ENCODE measurements at regions not wholly inside any gene's neighbourhood (a gene's known extent, or its start where the extent isn't known, plus 50 kb on each side); places are given as distances from the start of the nearest gene placed in this dataset.

DNA sequence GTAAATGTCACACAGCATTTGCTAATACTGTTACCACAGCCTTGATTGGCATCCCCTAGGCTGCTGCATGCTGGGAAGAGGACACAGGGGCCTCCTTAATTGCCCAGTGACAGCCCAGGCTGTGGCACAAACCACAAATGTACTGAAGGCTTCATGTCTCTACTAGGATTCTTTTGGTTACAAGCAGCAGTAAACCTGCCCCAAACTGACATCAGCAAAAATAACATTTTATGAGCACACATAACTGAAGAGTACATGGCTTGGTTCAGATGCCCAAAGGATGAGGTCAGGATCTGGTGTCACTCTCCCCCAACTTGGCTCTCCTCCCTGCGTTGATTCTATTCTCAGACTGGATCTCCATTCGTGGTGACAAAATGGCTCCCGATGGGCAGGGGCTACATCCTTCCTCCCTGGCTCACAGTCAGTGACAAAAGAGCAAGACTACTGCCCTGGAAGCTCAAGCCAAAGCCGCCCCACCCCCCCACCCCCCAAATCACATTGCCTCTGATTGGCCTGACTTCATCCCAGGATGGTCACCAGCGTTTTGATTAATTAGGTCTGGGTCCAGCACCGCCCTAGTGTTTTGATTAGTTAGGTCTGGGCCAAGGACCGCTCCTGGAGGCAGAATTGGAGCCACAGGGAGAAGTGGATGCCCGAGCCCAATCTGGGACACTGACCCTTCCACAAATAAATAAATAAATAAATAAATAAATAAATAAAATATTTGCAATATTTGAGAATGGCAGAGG is 180.5 kb upstream of the RBPJ start:
- peak; percentile 64 for DNase-seq

DNA sequence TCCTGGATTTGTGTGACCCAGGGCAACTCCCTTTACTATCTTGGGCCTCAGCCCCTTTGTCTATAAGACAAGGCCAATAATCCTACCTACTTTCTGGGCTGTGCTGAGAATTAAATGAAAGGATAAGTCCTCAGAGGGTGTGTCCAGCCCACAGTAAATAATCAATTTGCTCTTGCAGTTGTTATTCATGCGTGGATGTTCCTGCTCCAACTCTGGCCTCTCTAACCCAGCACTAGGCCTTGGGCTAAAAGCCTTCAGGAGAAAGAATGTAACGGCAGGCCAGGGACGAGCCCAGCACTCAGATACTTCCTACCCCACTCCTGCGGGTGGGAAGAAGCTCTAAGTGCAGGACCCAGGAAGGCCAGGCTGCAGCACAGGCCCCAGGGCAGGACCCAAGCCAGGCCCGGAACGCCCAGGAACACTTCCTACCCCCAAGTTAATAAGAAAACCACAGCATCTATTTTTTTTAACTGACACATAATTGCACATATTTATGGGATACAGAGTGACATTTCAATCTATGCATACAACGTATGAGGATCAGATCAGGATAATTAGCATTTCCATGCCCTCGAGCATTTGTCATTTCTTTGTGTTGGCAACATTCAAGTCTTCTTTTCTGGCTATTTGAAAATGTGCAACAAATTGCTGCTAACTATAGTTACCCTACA is 179.6 kb upstream of the RBPJ start:
- no peak for DNase-seq

DNA sequence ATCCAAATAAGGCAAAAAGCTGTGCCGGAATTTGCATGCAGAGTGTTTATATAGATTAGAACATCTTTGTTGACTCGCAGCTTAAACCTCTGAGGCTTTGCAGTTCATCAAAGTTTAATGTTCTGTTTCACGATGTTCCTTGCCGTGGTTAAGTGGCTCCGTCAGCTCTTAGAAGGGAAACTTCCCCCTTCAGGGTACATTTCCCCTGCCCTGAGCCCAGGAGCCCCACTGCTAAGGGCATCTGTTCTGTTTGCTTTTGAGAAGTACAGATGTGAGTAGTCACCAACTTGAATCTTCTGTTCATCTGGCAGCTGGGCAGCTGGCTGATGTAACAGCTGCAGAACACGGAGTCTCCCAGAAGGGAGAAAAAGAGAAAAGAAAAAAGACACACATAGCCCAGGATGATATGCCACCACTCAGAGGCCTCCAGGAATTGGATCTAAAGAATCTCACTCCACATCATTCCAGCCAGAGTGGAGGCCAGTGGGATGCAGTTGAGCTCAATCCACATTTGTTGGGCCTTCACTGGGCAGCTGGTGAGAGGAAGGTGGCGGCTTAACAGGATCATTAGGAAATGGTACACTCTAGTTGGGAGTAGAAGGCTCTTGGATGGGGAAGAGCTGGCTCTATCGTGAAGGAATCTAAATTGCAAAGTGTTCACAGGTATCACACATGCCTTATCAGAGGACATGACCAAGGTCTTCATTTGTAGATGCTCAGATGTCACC is 178.7 kb upstream of the RBPJ start:
- DNase-seq = peak; percentile 72

DNA sequence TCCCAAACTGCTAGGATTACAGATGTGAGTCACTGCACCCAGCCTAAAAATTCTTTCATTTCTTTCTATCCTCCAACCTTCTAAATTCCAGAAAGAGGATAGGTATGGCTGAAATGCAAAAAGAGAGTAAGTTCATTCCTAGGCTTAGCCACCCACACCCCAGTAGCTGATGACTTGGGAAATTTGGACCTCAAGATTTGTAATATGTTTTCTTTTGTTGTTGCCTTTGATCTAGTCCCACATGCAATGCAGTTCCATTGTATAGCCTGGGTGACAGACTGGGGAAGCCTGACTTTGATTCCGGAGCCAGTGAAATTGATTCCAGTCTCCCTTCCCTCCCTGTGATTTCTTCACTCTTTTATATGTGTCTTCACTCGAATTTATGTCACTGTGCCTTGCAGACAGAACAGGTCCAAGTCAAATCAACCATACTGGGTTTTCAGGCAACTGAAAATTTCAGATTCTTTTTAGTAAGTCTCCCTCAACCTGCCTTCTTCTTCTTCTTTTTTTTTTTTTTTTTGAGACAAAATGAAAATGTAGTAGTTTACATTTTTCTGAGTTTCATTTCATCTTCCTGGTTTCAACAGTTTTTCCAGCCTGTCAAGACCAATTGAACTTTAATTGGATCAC is 176.2 kb upstream of the RBPJ start:
- peak; percentile 55 for DNase-seq

DNA sequence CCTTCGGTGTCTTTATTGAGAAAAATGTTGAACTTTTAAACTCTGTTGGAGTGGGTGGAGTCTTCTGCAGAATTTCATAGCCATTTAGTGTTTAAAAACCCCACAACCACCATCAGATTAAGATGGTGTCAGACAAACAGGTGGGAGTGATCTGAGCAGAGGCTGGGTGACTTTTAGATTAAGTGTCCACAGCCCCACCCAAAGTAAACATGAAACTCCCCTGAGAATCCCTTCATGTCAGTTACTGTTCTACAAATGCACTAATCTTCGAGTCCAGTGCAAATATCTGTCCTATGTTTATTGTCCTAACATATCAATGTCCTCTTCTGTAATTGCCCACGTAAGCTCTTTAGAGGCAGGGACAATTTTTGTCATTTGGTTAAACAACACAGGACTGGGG is 175.6 kb upstream of the RBPJ start:
- DNase-seq = no peak

DNA sequence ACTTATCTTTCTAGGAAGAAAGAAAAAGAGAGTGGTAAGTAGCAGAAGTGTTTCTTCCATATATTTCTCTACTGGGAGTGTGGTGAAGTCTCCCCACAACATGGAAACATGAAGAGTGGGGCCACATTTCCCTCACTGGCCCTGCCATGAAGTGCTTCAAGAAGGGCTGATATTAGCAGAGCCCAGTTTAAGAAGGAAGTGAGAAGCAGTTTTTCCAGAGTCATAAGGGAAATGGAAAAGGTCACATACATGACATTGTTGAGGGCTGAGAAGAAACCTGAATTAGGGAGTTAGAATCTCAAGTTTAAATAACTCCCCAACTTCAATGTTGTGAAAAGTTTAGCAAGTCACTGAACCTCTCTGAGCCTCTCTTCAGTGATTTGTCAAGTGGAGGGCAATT is 171.9 kb upstream of the RBPJ start:
- no peak for DNase-seq

DNA sequence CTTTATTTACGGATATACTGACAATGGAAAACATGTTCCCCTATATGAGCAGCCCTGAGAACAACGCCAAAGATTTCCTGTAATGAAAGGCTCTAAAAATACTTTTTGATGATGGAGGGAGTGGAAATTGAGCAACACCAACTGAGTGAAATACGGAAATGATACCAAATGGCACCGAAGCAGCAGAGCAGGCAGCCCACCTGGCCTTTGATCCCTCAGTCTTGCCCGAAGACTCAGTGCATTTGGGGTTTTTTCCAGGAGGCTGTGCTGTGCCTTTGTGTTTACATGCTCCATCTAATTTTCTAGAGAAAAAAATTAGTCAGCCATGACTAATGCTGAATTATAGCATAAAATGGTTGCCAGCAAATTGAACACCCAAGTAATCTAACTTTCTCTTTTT is 169.9 kb upstream of the RBPJ start:
- peak; percentile 43 for DNase-seq

DNA sequence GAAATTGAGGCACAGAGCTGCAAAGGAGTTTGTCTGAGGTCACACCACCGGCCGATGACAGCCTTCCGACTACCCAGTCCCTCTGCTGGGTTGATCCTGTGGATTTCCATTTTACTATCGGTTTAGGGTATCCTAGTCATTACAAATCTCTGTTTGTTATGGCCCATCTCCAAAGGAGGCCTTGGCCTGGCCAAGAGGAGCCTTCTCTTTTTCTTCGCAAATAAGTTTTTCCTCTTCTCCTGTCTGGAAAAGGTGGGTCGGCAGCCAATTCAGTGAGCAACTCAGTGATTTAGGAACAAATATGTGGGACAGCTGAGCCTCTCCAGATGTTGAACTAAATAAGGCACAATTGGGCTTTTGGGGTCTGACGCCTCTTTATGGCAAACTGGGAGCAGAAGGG is 169.2 kb upstream of the RBPJ start:
- DNase-seq = no peak

DNA sequence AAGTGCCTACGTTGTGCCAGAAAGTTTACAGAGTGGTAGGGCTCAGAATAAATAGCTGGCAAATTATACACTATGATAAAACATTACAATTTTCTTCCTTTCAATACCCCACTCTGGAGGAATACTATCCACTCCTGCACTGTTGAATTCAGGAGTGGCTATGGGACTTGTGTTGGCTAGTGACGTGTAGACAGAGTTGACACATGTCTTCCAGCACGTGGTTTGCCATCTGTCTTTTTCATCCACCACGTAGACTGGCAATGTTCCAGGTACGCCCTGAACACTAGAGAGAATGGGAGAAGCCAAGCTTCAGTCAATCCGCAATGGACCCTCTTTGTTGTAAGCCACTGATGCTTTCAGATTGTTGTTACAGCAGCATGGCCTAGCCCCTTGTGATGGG is 168.8 kb upstream of the RBPJ start:
- no peak for DNase-seq

DNA sequence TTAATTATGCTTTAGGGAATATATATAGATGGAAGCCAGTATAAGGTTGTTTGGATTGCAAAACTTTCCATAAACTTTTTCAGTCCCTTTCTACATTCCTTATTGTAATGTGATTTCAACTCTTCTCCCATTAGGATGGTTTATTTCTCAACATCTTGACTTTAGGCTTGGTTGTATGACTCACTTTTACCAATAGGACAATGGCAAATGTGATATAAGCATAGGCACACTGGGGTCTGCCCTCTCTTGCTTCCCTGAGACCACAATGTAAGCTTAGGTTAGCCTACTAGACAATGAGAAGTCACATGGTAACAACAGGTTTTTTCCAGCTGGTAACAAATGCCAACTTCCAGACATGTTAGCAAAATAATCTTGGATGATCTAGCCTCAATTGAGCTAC is 163.3 kb upstream of the RBPJ start:
- DNase-seq = no peak

DNA sequence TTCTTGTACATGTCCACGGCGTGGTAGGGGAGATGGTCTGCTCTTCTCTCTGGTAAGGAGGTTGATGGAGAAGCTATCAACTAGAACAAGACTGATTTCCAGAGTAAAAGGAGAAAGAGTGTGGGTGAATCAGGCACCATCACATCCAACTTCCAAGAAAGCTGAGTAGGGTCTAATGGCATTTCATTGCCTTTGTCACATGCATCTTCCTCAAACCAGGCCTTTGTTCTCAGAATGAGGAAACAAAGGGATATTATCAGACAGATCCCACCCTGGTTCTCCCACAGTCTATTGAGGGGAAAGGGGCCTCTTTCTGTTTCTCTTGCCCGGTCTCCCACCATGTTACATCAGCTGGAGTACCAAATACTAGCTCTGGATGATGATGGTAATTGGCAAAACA is 160.2 kb upstream of the RBPJ start:
- no peak for DNase-seq

DNA sequence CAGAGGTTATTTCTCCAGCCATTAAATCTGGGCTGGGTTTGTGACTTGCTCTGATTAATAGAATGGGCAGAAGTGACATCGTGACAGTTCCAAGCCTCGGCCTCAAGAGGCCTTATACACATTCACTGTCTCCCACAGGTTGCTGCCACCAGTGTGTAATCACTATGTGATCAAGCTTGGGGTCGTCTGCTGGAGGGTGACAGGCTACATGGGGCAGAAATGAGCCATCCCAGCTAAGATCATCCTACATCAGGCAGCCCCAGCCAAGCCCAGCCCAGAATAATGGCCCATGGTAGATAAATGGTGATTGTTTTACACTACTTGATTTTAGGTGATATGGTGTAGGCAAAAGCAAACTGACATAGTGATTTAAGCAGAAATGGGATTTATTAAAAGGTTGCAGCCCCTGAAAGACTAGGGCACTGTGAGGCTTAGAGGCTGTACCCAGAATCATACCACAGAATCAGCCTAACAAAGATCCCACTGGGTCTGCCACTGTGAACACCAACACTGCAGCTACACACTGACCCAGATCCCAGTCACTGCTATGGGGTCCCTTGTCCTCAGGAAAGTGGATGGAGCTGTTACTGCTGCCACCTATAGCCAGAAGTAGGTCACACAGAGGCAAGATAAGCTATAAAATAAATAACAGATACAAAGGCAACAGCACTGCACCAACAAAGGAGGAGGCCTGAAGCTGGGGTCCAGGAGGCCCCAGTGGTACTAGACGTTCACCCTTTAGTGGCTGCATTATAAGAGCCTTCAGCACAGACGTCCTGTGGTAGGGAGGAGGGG is 159.6 kb upstream of the RBPJ start:
- DNase-seq = no peak

DNA sequence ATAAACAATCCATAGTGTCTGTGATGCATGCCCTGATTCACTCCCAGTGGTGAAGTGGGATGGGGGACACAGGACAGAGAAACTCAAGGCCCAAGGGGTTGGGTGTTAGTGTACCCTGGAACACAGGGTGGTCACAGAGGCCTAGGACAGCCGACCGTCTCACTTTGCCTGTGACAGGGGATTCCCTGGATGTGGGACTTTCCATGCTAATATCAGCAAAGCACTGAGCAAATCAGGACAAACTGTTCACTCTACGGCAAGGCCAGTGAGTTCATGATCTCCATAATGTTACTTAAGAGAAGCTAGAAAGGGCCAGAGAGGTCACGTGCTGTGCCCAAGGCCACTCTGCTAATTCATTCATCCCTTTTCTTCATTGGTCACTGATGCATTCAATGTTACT is 158.7 kb upstream of the RBPJ start:
- DNase-seq = no peak

DNA sequence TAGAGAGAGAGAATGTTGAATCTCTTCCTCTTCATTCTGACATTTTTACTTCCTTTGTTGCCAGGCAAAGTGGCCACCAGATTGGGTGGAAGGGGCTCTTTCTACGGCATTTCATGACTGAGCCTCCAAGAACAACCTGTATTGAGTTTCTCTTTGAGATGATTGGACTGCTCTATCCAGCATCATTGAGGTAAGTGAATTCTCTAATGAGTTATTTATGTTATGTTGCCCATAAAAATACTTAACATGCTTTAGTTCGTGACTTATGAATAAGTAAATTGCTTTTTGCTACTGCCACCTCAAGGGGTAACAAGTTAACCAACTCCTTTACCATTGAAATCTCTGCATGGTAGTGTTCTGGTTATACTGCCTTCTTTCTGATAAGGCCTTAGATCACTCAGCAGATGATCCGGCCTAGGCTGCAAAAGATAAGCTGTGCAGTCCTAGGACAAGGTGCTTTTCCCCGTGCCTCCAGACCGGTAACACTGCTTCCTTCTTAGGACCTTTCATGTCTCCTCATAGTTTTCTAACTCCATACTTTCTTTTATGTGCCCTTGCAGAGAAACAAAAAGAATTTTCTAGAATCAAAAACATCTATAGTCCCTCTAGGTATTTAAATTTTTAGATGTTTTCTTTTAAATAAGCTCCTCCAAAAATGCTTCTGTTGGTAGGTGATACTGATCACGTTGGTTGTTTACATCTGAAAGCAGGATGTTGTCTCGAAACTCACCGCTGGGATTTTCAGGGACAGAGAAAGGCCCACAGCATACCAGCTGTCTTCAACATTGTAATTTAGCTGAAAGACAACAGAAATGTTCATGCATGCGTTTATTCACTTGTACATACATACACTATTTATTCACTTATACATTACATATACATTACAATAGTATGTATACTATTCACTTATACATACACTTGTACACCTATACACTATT is 157.1 kb upstream of the RBPJ start:
- no peak for DNase-seq

DNA sequence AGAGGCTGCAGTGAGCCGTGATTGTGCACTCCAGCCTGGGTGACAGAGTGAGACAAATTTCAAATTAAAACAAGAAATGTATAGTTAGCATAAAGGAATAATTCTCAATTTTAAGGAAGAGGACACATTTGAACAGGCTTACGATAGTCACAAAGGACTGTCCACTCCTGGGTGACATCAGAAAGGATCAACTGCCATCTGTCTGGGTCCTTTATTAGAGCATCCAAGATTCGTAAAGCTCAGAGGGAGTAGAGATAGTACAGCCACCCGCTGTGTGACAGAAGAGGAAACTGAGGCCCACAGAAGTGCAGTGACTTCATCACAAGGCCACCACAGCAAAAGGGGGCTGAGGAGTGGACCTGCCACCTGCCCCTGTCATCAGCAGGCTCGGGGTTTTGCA is 149.3 kb upstream of the RBPJ start:
- DNase-seq = no peak

DNA sequence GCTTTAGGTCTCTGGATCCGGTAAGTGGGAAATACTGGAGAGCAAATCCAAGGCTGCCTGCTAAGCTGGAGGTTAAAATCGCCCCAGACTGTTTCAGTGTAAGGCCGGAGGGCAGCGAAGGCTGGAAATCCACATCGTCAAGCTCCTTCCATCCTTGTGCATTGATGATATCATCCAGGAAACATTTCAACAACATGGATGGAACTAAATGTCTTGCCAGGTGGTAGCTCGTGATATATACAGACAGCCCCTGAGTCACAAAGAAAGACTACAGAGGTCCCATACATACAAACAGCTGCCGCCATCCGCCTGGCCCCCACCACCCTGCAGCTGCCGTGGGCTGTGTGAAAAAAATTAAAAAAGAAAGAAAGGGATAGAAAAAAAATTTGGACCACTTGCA is 148.9 kb upstream of the RBPJ start:
- DNase-seq = peak; percentile 88

DNA sequence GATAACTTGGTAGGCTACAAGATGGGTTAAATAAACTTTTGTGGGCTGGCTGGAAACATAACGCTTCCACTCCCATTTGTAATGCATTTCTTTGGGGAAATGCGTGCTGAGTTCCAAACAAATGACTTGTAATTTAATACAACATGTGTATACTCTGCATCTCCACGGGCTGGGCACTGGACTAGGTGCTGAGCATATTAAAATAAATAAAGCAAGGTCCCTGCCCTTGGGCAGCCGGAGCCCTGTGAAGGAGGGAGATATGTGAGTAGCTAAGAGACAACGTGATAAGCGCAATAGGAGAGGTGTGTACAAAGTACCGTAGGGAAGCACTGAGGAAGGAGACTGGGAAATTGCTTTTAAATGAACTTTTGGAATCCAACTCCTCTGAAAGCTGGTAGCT is 147.2 kb upstream of the RBPJ start:
- DNase-seq = no peak

DNA sequence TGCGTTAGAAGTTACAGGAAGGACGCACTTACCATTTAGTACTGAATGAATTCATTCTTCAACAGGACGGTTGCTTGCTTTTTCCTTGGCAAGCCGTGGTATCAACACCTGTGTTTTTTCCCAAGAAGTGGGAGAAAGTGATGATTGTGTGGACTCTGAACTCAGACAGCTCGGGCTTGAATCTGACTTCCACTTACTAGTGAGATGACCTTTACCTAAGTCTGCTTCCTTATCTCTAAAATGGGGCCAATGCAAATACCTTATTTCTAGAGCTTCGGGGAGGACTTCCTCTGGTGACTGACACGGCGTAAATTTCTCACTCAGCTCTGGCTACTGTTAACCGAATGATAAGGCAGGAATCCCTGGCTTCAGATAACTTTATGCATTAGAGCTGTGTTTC is 146.8 kb upstream of the RBPJ start:
- no peak for DNase-seq

DNA sequence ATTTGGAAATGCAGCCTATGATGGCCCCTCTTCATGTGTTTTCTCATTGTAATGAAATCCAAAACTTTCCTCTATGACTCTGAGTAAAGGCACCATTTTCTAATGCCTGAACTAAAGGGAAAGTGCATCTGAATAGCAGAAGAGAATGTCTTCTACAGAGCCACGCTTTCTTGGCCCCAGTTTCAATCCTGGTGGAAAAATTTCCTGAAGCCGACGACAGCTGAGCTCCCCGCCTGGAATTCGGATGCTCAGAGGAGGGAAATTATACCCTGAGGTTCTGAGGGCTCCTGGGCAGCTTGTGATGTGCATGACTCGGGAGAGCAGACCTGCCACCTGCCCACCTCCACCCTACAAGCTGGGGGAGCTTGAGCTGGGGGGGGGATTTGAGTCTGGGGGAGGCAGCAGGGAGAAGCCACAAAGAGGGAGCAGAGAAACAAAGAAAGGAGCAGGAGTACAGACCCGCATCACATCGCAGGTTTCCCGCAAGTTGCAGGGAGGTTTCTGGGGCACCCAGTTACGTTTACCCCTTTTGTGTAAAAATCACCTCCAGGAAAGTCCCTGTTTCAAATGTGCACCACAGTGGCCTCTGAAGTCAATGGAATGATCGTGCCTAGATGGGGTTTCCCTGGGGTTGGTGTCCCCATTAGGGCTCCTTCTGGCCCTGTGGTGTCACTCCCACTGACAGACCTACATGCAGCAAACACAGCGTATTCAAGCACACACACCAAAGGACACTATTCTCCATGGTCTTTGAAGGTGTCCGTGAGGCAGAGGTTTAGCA is 145.6 kb upstream of the RBPJ start:
- DNase-seq = no peak

DNA sequence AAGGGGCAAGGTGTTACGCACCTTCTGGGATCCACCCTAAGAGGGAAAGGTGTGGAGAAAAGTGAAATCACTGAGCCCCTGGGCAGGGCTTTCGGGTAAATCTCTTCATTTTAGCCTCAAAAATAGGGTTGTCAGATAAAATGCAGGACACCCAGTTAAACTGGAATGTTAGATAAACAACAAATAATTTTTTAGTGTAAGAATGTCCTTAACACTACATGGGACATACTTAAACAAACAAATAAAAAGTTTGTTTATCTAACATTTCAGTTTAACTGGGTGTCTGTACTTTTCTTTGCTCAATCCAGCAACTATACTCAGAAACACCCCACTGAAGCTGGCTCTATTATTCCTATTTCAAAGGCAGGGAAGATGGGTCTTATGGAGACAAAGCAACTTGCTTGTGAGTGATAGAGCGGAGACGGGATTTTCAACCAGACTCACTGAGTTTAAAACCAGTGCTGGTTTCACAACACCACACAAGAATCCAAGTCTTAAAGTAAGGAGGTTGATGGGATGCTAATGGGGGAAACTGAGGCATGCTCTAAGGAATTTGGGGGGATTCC is 144.8 kb upstream of the RBPJ start:
- DNase-seq = no peak
